Thoracic aorta (tissue), 2 donors: ENCODE measurements at regions not wholly inside any gene's neighbourhood (a gene's known extent, or its start where the extent isn't known, plus 50 kb on each side); places are given as distances from the start of the nearest gene placed in this dataset.

ENCODE experiments used
- ATAC-seq: fragments of 150-250 bp; one replicate; pipeline ENCODE4 v1.8.0; 2017; ENCODE audit warnings: low read depth; ENCODE audit not compliant: insufficient number of reproducible peaks, low FRiP score
- DNase-seq: peaks from one replicate; pipeline ENCODE4 v3.0.0-alpha.2; 2020; ENCODE audit warnings: low spot score
- H3K27ac ChIP-seq, 2 donors: fragments of 200-600 bp; sonication (generic); 1 replicate in 1 of 2; 2 replicates in 1 of 2; pipeline ENCODE4 v1.5.1; 2016; ENCODE audit warnings: mild to moderate bottlenecking in 2 of 2, moderate library complexity in 2 of 2
- H3K27me3 ChIP-seq: fragments of 200-600 bp; sonication (generic); replicated peaks from 2 replicates; pipeline ENCODE4 v1.6.0; 2016; ENCODE audit warnings: mild to moderate bottlenecking; ENCODE audit not compliant: insufficient read depth
- H3K36me3 ChIP-seq: fragments of 200-600 bp; sonication (generic); one replicate; pipeline ENCODE4 v1.5.1; 2016
- H3K4me1 ChIP-seq, 2 donors: fragments of 200-600 bp; sonication (generic); 1 replicate in 1 of 2; 2 replicates in 1 of 2; pipeline versions ENCODE4 v1.5.1 to v1.6.0; 2016; ENCODE audit warnings: low read depth in 2 of 2, mild to moderate bottlenecking in 1 of 2; ENCODE audit not compliant: control insufficient read depth in 1 of 2
- H3K4me3 ChIP-seq: fragments of 200-600 bp; sonication (generic); 2 replicates; pipeline ENCODE4 v1.5.1; 2016; ENCODE audit warnings: mild to moderate bottlenecking
- H3K9me3 ChIP-seq: fragments of 200-600 bp; sonication (generic); 2 replicates; pipeline ENCODE4 v1.5.1; 2016
- CTCF ChIP-seq: fragments of 200-600 bp; sonication (generic); IDR thresholded peaks from one replicate; pipeline ENCODE4 v1.5.1; 2019; ENCODE audit warnings: antibody characterized with exemption

GRCh38 chr9:81242866-81243265 lies 446.5 kb downstream of the TLE1 start:
- H3K4me3 ChIP-seq, result no peak overlapping the region
- H3K9me3 ChIP-seq, result no peaks in the 10 kb centered on the region
- H3K36me3 ChIP-seq, result no peaks in the 10 kb centered on the region
- no peaks in the 10 kb centered on the region for H3K27me3 ChIP-seq
- H3K27ac ChIP-seq, result no peak overlapping the region
- no peak for TF ChIP-seq CTCF
- no peak for ATAC-seq
- DNase-seq, result no peak
- no peaks in the 10 kb centered on the region for H3K4me1 ChIP-seq

GRCh38 chr9:81239388-81239787 lies 450.0 kb downstream of the TLE1 start:
- no peak for TF ChIP-seq CTCF
- no peak overlapping the region for H3K4me3 ChIP-seq
- no peaks in the 10 kb centered on the region for H3K36me3 ChIP-seq
- H3K27ac ChIP-seq, result no peak overlapping the region
- no peaks in the 10 kb centered on the region for H3K4me1 ChIP-seq
- H3K9me3 ChIP-seq, result no peaks in the 10 kb centered on the region
- DNase-seq (no peak), ATAC-seq (no peak)
- no peaks in the 10 kb centered on the region for H3K27me3 ChIP-seq

- Histone ChIP-seq H3K27ac (no peak overlapping the region), H3K27me3 (no peaks in the 10 kb centered on the region), H3K4me1 (no peaks in the 10 kb centered on the region), H3K4me3 (no peak overlapping the region), H3K9me3 (no peaks in the 10 kb centered on the region), H3K36me3 (no peaks in the 10 kb centered on the region)
- no peak for TF ChIP-seq CTCF
- ATAC-seq (no peak), DNase-seq (no peak)
Measured at GRCh38 chr9:81237565-81238231, 451.6 kb downstream of the TLE1 start.

- TF ChIP-seq CTCF, result no peak
- Histone ChIP-seq H3K27ac (no peak overlapping the region), H3K4me3 (no peak overlapping the region), H3K9me3 (no peaks in the 10 kb centered on the region), H3K4me1 (no peaks in the 10 kb centered on the region), H3K36me3 (no peaks in the 10 kb centered on the region), H3K27me3 (no peaks in the 10 kb centered on the region)
- ATAC-seq (no peak), DNase-seq (no peak)
Measured at GRCh38 chr9:81234924-81235610, 454.3 kb downstream of the TLE1 start.

- TF ChIP-seq CTCF, result no peak
Measured at GRCh38 chr9:81231011-81231410, 458.3 kb downstream of the TLE1 start.

More at GRCh38 chr9:81231011-81231410, 458.3 kb downstream of the TLE1 start:
- Histone ChIP-seq H3K4me3 (no peak overlapping the region), H3K36me3 (no peaks in the 10 kb centered on the region), H3K4me1 (no peaks in the 10 kb centered on the region), H3K27ac (no peak overlapping the region), H3K27me3 (no peaks in the 10 kb centered on the region), H3K9me3 (no peaks in the 10 kb centered on the region)
- DNase-seq, result no peak
- ATAC-seq, result no peak
